IPS-15b (cell line): ENCODE measurements at regions not wholly inside any gene's neighbourhood (a gene's known extent, or its start where the extent isn't known, plus 50 kb on each side); places are given as distances from the start of the nearest gene placed in this dataset.

Experiments
- H3K27me3 ChIP-seq: one replicate; pipeline ENCODE4 v1.6.1; 2013; ENCODE audit warnings: low read length; ENCODE audit not compliant: control insufficient read depth, insufficient read depth
- H3K36me3 ChIP-seq: one replicate; pipeline ENCODE4 v1.6.1; 2013; ENCODE audit warnings: low read length; ENCODE audit not compliant: control insufficient read depth, insufficient read depth
- H3K4me1 ChIP-seq: one replicate; pipeline ENCODE4 v1.6.1; 2013; ENCODE audit warnings: mild to moderate bottlenecking, low read length; ENCODE audit not compliant: control insufficient read depth, insufficient read depth
- H3K4me3 ChIP-seq: one replicate; pipeline ENCODE4 v1.5.1; 2013; ENCODE audit warnings: low read depth, low read length
- H3K9ac ChIP-seq: one replicate; pipeline ENCODE4 v1.6.1; 2013; ENCODE audit warnings: low read depth, mild to moderate bottlenecking, low read length
- H3K9me3 ChIP-seq: one replicate; pipeline ENCODE4 v1.6.1; 2013; ENCODE audit warnings: mild to moderate bottlenecking, low read length; ENCODE audit not compliant: control insufficient read depth, insufficient read depth

- Histone ChIP-seq H3K4me3 (no peak overlapping the region), H3K9me3 (no peaks in the 10 kb centered on the region), H3K4me1 (no peaks in the 10 kb centered on the region), H3K27me3 (no peaks in the 10 kb centered on the region), H3K9ac (no peak overlapping the region), H3K36me3 (no peaks in the 10 kb centered on the region)
Observed at GRCh38 chr5:164722702-164723101, 1217.3 kb downstream of the MAT2B start.

DNA sequence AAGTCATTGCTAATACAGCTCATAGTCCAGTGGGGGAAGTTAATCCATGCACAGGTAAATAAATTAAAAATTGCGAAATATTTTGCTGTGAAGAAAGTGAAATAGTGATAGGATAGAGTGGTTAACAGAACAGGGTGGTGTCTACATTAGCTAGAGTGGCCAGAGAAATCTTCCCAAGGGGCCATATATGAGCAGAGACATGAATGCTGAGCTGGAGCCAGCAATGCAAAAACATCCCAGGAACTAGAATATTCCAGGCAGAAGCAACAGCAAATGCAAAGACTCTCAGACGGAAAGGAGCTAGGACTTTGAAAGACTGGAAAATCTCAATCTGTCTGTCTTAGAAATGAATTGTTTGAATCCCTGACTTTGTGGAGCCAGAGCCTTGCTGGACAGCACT lies 1221.6 kb downstream of the MAT2B start:
- H3K4me1 ChIP-seq, result no peaks in the 10 kb centered on the region
- no peak overlapping the region for H3K9ac ChIP-seq
- no peaks in the 10 kb centered on the region for H3K9me3 ChIP-seq
- no peak overlapping the region for H3K4me3 ChIP-seq
- H3K27me3 ChIP-seq, result no peaks in the 10 kb centered on the region
- no peaks in the 10 kb centered on the region for H3K36me3 ChIP-seq

DNA sequence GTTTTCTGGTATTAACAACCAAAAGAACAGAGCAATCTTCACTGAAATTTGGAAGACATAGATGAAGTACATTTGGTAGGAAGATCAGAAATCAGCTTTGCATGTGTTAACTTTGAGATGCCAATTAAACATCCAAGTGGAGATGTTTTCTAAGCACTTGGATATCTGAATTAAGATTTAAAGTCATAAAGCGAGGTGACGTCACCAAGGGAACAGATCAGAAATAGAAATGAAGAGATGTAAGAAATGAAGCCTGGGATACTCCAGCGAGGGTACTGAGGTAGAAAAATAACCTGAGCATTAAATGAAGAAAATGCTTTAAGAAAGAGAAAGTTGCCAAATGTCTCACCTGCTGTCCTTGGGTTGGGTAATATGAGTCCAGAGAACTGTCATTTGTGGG lies 1223.3 kb downstream of the MAT2B start:
- Histone ChIP-seq H3K27me3 (no peaks in the 10 kb centered on the region), H3K9ac (no peak overlapping the region), H3K4me3 (no peak overlapping the region)

DNA sequence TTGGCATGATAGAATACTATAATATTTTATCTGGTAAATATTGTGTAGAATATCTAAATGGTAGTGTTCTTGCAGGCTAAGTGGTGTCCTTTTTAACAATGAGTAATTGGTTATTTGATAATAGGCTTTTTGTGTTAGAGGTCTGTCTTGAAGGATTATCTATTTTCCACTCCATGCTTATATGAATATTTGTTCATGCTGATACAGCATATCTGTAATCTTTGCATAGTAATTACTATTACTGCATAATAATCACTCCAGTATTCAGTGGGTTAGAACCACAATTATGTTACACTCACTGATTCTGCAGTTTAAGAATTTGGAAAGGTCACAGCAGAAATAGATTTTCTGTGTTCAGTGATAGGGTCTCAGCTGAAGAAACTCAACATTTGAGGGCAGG lies 1229.9 kb downstream of the MAT2B start:
- H3K9me3 ChIP-seq, result no peaks in the 10 kb centered on the region
- H3K4me1 ChIP-seq, result no peaks in the 10 kb centered on the region
- no peaks in the 10 kb centered on the region for H3K27me3 ChIP-seq
- no peak overlapping the region for H3K4me3 ChIP-seq
- no peak overlapping the region for H3K9ac ChIP-seq
- H3K36me3 ChIP-seq, result no peaks in the 10 kb centered on the region

More for the DNA sequence above, 1223.3 kb downstream of the MAT2B start:
- Histone ChIP-seq H3K9me3 (no peaks in the 10 kb centered on the region), H3K4me1 (no peaks in the 10 kb centered on the region), H3K36me3 (no peaks in the 10 kb centered on the region)

DNA sequence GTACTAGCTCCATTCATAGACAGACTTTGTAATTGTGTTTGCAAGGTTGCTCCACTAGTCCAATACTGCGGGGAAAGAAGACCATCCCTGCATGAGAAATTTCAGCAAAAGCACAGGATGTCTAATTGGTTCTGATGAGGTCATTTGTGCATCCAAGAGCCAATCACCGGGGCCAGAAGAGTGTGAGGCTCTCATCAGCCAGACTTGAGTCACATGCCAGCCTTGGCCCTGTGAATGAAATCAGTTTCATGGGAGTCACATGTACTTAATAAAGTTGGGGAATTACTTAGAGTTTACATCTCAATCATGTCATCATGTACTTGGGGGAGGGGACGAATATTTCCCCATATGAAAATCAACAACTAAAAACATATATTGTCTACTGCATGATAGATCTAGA lies 1236.0 kb downstream of the MAT2B start:
- Histone ChIP-seq H3K36me3 (no peaks in the 10 kb centered on the region), H3K9ac (no peak overlapping the region), H3K9me3 (no peaks in the 10 kb centered on the region), H3K27me3 (no peaks in the 10 kb centered on the region), H3K4me1 (no peaks in the 10 kb centered on the region), H3K4me3 (no peak overlapping the region)

GRCh38 chr5:164742025-164742424 lies 1236.6 kb downstream of the MAT2B start:
- no peak overlapping the region for H3K9ac ChIP-seq
- H3K27me3 ChIP-seq, result no peaks in the 10 kb centered on the region
- no peaks in the 10 kb centered on the region for H3K4me1 ChIP-seq
- H3K9me3 ChIP-seq, result no peaks in the 10 kb centered on the region
- H3K36me3 ChIP-seq, result no peaks in the 10 kb centered on the region
- H3K4me3 ChIP-seq, result no peak overlapping the region

- Histone ChIP-seq H3K36me3 (no peaks in the 10 kb centered on the region), H3K27me3 (no peaks in the 10 kb centered on the region), H3K9me3 (no peaks in the 10 kb centered on the region), H3K4me1 (no peaks in the 10 kb centered on the region), H3K4me3 (no peak overlapping the region), H3K9ac (no peak overlapping the region)
Observed at GRCh38 chr5:164746723-164747122, 1241.3 kb downstream of the MAT2B start.

- H3K27me3 ChIP-seq, result no peaks in the 10 kb centered on the region
- H3K36me3 ChIP-seq, result no peaks in the 10 kb centered on the region
- H3K9me3 ChIP-seq, result no peaks in the 10 kb centered on the region
- no peak overlapping the region for H3K4me3 ChIP-seq
- no peaks in the 10 kb centered on the region for H3K4me1 ChIP-seq
- H3K9ac ChIP-seq, result no peak overlapping the region
Observed at GRCh38 chr5:164747371-164747770, 1242.0 kb downstream of the MAT2B start.

GRCh38 chr5:164748861-164749260 lies 1243.4 kb downstream of the MAT2B start:
- H3K27me3 ChIP-seq, result no peaks in the 10 kb centered on the region
- no peaks in the 10 kb centered on the region for H3K36me3 ChIP-seq
- H3K9me3 ChIP-seq, result no peaks in the 10 kb centered on the region
- no peak overlapping the region for H3K4me3 ChIP-seq
- H3K4me1 ChIP-seq, result no peaks in the 10 kb centered on the region
- no peak overlapping the region for H3K9ac ChIP-seq

- no peak overlapping the region for H3K4me3 ChIP-seq
Observed at GRCh38 chr5:164753434-164753833, 1248.0 kb downstream of the MAT2B start.

GRCh38 chr5:164763206-164763605 lies 1257.8 kb downstream of the MAT2B start:
- H3K27me3 ChIP-seq, result no peaks in the 10 kb centered on the region
- H3K9ac ChIP-seq, result no peak overlapping the region
- no peaks in the 10 kb centered on the region for H3K36me3 ChIP-seq
- no peaks in the 10 kb centered on the region for H3K4me1 ChIP-seq
- no peak overlapping the region for H3K4me3 ChIP-seq
- H3K9me3 ChIP-seq, result no peaks in the 10 kb centered on the region

More at GRCh38 chr5:164753434-164753833, 1248.0 kb downstream of the MAT2B start:
- H3K9ac ChIP-seq, result no peak overlapping the region
- no peaks in the 10 kb centered on the region for H3K9me3 ChIP-seq
- no peaks in the 10 kb centered on the region for H3K4me1 ChIP-seq
- H3K36me3 ChIP-seq, result no peaks in the 10 kb centered on the region
- H3K27me3 ChIP-seq, result no peaks in the 10 kb centered on the region

GRCh38 chr5:164772122-164772521 lies 1266.7 kb downstream of the MAT2B start:
- H3K36me3 ChIP-seq, result no peaks in the 10 kb centered on the region
- no peak overlapping the region for H3K4me3 ChIP-seq
- no peaks in the 10 kb centered on the region for H3K4me1 ChIP-seq
- no peaks in the 10 kb centered on the region for H3K27me3 ChIP-seq
- no peaks in the 10 kb centered on the region for H3K9me3 ChIP-seq
- H3K9ac ChIP-seq, result no peak overlapping the region

GRCh38 chr5:164784230-164784629 lies 1278.8 kb downstream of the MAT2B start:
- Histone ChIP-seq H3K36me3 (no peaks in the 10 kb centered on the region), H3K9me3 (no peaks in the 10 kb centered on the region), H3K27me3 (no peaks in the 10 kb centered on the region), H3K4me3 (no peak overlapping the region), H3K9ac (no peak overlapping the region), H3K4me1 (no peaks in the 10 kb centered on the region)
